ENCODE measurements at regions not wholly inside any gene's neighbourhood (a gene's known extent, or its start where the extent isn't known, plus 50 kb on each side); places are given as distances from the start of the nearest gene placed in this dataset.

DNA sequence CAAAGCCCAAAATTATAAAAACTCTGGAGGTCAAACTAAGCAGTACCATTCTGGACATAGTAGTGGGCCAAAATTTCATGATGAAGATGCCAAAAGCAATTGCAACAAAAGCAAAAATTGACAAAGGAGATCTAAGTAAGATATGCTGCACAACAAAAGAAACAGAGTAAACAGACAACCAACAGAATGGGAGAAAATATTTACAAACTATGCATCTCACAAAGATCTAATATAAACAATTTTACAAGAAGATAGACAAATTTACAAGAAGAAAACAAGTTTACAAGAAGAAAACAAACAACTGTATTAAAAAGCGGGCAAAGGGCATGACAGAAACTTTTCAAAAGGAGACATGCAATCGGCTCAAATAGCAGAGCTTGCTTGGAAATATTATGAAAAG lies 396.9 kb downstream of the CDH9 start:
- TF ChIP-seq, protein P1, sequence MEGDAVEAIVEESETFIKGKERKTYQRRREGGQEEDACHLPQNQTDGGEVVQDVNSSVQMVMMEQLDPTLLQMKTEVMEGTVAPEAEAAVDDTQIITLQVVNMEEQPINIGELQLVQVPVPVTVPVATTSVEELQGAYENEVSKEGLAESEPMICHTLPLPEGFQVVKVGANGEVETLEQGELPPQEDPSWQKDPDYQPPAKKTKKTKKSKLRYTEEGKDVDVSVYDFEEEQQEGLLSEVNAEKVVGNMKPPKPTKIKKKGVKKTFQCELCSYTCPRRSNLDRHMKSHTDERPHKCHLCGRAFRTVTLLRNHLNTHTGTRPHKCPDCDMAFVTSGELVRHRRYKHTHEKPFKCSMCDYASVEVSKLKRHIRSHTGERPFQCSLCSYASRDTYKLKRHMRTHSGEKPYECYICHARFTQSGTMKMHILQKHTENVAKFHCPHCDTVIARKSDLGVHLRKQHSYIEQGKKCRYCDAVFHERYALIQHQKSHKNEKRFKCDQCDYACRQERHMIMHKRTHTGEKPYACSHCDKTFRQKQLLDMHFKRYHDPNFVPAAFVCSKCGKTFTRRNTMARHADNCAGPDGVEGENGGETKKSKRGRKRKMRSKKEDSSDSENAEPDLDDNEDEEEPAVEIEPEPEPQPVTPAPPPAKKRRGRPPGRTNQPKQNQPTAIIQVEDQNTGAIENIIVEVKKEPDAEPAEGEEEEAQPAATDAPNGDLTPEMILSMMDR (IDR thresholded peaks at IDR 0.05): no peak
- no peak for TF ChIP-seq POLR2A (IDR thresholded peaks at IDR 0.05)

Measured in prostate gland (tissue), 2 donors.